ENCODE measurements at regions not wholly inside any gene's neighbourhood (a gene's known extent, or its start where the extent isn't known, plus 50 kb on each side); places are given as distances from the start of the nearest gene placed in this dataset.

GRCh38 chr18:64749884-64750283, 601.0 kb upstream of the LINC00305 start:
- no peak overlapping the region for H2BK120ac ChIP-seq (ENCODE audit: low read depth, low read length, poor library complexity, severe bottlenecking)
- no peak overlapping the region for H3K9ac ChIP-seq (ENCODE audit: extremely low read depth, insufficient read length, low read length)
- H3K27ac ChIP-seq (ENCODE audit: insufficient read length, low read depth, low read length): no peak overlapping the region
- no peak for DNase-seq
- no peaks in the 10 kb centered on the region for H3K9me3 Mint-ChIP-seq
- peaks cover 12 to 15% of the 10 kb centered on the region in 2 experiments for H3K4me1 Mint-ChIP-seq
- no peaks in the 10 kb centered on the region for H3K79me2 ChIP-seq (ENCODE audit: insufficient read depth, low read length)
- no peak overlapping the region for H3K4ac ChIP-seq (ENCODE audit: low read depth, low read length)
- H3K4me1 ChIP-seq (ENCODE audit: insufficient read depth, low read length): peaks cover 2% of the 10 kb centered on the region; the same call in 1 of the 2 replicates
- no peak overlapping the region for H4K5ac ChIP-seq (ENCODE audit: insufficient read length, low read depth, low read length)
- no peak overlapping the region for H3K23ac ChIP-seq (ENCODE audit: insufficient read length, low read depth, low read length)
- no peaks in the 10 kb centered on the region for H3K23me2 ChIP-seq (ENCODE audit: insufficient read length, low read depth, low read length, poor library complexity, severe bottlenecking)
- H3K14ac ChIP-seq (ENCODE audit: insufficient read depth, low read length): no peak overlapping the region
- WGBS (ENCODE audit: extremely low coverage, insufficient read length, low lambda C conversion rate): no CpG with 5 or more reads among the region's 2 CpGs
- no peaks in the 10 kb centered on the region for H3K79me1 ChIP-seq (ENCODE audit: insufficient read depth, low read depth, low read length, poor library complexity, severe bottlenecking)
- H2BK5ac ChIP-seq (ENCODE audit: insufficient read length, low read length): no peak overlapping the region
- no peak overlapping the region for H3K4me3 Mint-ChIP-seq
- H3K36me3 Mint-ChIP-seq (ENCODE audit: insufficient read depth in 1 of 3, low read depth in 3 of 3): no peaks in the 10 kb centered on the region
- H3K56ac ChIP-seq (ENCODE audit: insufficient read length, low read depth, low read length): no peak overlapping the region
- no peak overlapping the region for H2BK20ac ChIP-seq (ENCODE audit: low read depth, low read length, poor library complexity, severe bottlenecking)
- no peak overlapping the region for H4K91ac ChIP-seq (ENCODE audit: insufficient read length, low read depth, low read length)
- no peak overlapping the region for H4K8ac ChIP-seq (replicated peaks; ENCODE audit: insufficient read length, low read depth, low read length)
- no peak overlapping the region for H2AK5ac ChIP-seq (ENCODE audit: insufficient read length, low read length)
- H3K27ac Mint-ChIP-seq: no peak overlapping the region
- no peak overlapping the region for H2BK12ac ChIP-seq (ENCODE audit: insufficient read length, low read depth, low read length)
- no peak overlapping the region for H3K18ac ChIP-seq (ENCODE audit: insufficient read length, low read depth, low read length)
- H4K20me1 ChIP-seq (ENCODE audit: control insufficient read depth, insufficient read depth, insufficient read length): no peaks in the 10 kb centered on the region
- no peak overlapping the region for H3K4me2 ChIP-seq (ENCODE audit: insufficient read depth, insufficient read length, low read length)
- H3K27me3 Mint-ChIP-seq (ENCODE audit: low read depth): no peaks in the 10 kb centered on the region
- H2BK15ac ChIP-seq (ENCODE audit: low read depth, low read length): no peak overlapping the region
- H2AFZ ChIP-seq (ENCODE audit: low read length): no peak overlapping the region
- no peaks in the 10 kb centered on the region for H3K27me3 ChIP-seq (ENCODE audit: insufficient read depth, low read length)
- TF ChIP-seq CTCF (conservative IDR thresholded peaks at IDR 0.05): no peak
- no peaks in the 10 kb centered on the region for H3K9me3 ChIP-seq (ENCODE audit: control insufficient read depth, low read depth, low read length)
- no peak overlapping the region for H3T11ph ChIP-seq (ENCODE audit: low read length)
